CD4-positive, alpha-beta T cell treated with Interferon alpha-2 for 1 hour (primary cell): ENCODE measurements at regions not wholly inside any gene's neighbourhood (a gene's known extent, or its start where the extent isn't known, plus 50 kb on each side); places are given as distances from the start of the nearest gene placed in this dataset.
A peak's percentile ranks its signal among the peaks of the same experiment; 100 is the strongest.

Experiments
- DNase-seq, 2 donors: peaks; one replicate each; pipeline ENCODE4 v3.0.0-alpha.2; 2020 to 2022

DNA sequence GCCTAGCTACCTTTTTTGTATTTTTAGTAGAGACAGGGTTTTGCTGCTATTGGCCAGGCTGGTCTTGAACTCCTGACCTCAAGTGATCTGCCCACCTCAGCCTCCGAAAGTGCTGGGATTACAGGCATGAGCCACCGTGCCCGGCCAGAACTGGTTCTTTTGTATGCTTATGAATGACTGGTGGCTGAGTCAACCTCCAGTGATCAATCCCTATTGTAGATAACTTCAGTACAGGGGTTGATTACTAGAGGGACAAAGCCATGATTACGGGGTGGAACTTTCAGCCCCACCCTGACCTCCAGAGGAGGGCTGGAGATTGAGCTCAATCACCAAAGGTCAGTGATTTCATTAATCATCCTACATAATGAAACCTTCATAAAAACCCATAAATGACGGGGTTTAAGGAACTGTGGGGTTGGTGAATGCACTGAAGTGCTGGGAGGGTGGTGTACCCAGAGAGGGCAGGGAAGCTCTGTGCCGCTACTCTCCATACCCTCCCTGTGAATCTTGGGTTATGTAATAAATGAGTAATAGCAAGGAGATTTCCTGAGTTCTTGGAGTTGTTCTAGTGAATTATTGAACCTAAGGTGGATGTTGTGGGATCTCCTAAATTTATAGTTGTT, 281.8 kb upstream of the CXCR4 start:
- DNase-seq, result no peak

DNA sequence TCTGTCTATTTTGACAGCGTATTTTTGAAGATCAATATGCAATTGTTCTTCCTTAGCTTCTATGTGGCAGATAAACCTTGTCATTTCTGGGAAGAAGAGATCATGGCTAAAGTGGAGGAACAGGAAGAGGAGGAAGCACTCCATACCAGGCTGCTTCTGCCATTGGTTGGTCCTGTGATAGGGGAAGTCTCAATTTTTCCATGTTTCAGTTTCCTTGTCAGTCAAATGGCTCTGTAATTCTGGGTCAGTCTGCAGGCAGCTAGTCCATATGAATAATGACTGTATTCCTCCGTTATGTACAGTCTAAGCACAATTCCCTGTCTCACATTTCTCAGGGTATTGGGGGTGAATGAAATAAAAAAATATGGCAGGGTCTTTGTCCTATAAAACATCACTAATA, 277.6 kb upstream of the CXCR4 start:
- no peak for DNase-seq

DNA sequence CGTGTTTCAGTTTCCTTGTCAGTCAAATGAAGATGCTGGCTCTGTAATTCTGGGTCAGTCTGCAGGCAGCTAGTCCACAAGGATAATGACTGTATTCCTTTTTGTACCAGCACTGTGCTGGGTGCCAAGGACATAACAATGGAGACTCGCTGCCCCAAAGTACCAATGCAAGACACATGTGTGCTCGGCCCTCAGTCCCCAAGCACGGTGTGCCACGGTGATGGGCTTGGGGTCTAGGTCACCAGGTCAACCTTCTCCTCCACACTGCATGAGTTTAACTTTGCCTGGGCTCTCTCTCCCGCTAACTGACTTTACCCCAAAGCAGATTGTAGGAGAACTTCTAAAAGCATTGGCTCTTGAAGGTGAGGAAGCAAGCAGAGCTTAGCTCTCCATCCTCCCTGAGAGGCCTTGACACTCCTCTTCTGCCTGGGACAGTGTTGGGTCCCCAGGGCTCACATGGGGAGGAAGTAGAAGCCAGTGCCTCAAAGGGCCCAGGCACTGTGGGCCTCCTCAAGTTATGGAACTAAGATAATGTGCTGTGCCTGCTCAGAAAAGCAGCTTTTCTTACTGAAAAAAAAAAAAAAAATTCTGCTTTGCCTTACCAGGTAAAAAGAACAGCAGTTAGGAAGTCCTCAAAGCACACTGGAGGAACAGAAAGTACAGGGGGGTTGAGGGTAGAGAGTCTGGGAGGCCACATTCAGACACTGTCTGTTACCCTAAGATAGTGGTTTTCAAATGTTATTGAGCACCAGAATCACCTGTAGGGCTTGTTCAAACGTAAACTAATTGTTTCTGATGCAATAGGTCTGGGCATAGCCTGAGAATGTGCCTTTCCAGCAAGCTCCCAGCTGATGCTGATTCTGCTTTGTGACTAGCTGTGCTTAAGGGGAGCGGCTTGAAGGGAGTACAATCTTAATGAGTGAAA, 276.4 kb upstream of the CXCR4 start:
- DNase-seq, result no peak

DNA sequence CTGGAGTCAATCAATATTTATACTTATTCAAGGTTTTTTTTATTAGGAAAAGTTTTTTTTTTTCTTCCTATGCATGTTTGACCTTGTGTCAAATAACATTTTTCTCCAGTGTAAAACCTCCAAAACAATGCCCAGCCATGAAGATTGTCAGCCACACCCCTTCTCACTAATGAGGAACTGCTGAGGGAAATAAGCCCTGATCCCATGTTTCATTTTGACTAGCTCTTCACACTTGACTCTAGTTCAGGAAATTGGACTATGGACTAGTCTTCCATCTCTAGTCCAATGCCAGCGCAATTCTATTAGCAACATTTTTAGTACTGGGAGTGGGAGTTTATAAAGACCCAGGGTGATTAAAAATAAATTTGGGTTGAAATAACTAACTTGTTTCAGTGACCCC, 275.6 kb upstream of the CXCR4 start:
- no peak for DNase-seq

DNA sequence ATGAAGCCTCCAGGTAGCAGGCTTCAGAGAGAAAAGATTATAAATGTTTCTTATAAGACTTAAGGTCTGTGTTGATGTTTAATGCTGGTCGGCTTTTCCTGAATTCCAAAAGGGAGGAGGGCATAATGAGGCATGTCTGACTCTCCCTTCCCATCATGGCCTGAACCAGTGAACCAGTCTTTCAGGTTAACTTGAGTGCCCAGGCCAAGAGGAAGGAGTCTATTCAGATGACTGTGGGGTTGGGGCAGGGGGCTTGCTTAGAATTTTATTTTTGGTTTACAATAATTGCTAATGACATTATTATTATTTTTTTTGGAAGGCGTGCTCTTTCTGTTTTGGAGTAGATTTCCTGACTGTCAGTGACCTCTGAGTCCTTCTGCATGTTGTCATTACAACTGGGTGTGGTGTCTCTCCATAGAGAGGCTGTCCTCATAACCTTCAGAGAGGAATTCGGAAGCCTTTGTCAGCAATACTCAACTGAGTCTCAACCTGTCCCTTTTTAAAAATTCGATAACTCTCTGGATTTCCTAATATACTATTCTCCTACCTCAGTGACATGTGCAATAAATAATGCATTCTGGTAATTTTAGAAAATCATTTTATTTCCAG, 275.1 kb upstream of the CXCR4 start:
- DNase-seq, result no peak

DNA sequence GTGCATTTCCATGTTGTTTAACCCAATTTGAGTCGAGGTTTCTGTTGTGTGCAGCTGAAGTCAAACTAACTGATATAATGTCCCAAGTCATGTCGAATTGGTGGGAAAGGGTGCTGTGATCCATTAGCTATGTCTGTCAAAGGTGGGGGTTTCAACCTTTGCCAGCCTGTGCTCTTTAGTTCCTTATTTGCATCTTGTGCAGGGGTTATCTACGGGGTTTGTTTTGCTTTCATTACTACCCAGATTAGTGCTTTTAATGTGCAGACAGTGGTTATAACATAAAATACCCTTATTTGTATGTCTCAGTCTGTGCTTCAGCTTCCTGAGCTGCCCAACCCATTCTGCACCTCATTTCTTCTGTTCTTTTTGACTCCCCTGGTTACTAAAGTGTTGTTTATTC, 271.9 kb upstream of the CXCR4 start:
- peak in 1 of 2 donors; percentile 7 for DNase-seq

DNA sequence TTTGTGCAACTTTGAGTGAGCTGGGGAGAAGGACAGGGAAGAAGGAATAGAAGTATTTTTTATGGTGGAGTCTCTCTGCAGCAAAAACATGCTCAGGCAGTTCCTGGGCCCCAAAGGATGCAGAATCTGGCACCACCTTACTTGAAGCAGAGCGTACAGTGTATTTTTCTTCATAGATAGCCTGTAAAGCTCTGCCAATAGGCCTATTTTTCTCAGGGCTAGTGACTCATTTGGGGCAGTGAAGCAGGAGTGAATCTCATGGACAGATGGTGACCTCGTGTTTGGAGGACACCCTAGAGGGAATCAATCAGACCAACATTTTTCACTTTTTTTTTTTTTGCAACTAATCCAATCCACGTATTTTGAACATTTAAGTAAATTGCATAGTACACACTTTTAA, 268.1 kb upstream of the CXCR4 start:
- DNase-seq, result no peak

DNA sequence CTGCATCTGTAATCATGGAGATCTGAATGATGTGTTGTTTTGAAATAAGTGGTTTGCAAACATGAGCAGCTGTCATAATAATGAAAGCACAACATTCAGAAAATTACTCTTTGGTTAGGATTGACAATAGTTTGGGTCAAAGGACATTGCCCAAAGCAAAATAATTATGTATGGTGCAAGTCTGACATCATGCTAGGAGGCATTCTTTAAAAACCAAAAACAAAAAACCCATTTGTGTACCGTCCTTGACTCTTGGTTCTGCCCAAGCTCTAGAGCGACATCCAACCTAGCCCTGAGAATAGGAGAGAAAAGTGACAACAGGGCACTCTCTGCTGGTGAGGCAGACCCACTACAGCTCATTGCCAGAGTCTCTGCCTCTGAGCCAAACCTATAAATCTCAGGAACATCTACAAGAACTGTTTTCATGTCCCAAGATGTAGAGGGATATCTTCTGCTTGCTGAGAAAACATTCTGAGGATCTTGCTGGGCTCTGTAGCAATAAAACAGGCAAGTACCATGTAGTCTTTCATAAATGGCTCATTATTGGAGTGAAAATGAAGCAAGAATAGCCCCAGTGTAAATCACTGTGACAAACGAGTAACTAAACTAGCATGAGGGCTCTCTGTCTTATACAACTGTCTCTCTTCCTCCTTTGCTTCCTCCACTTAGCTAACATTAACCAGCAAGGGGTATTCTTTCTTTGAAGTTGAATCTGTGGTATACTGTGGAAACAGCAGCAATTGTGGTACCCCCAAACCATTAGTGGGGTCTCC, 266.8 kb upstream of the CXCR4 start:
- peak; percentile 64 to 76 for DNase-seq

DNA sequence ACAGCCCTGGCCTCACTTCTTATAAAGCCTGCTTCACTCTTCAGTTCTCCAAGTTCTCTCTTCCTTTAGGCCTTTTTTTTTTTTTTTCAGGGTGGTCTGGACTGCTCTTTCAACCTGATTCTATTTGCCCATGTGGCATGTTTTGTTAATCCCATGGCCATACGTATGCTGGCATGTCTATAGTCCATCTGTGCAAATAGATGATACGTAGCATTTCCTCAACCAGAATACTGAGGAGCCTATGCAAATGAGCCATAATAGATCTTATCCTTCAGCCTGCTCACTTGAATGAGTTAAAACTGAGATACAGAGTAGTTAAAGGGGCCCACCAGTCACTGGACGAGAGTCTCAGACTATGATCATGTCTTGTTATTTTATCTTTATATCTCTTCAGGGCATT, 265.2 kb upstream of the CXCR4 start:
- no peak for DNase-seq

DNA sequence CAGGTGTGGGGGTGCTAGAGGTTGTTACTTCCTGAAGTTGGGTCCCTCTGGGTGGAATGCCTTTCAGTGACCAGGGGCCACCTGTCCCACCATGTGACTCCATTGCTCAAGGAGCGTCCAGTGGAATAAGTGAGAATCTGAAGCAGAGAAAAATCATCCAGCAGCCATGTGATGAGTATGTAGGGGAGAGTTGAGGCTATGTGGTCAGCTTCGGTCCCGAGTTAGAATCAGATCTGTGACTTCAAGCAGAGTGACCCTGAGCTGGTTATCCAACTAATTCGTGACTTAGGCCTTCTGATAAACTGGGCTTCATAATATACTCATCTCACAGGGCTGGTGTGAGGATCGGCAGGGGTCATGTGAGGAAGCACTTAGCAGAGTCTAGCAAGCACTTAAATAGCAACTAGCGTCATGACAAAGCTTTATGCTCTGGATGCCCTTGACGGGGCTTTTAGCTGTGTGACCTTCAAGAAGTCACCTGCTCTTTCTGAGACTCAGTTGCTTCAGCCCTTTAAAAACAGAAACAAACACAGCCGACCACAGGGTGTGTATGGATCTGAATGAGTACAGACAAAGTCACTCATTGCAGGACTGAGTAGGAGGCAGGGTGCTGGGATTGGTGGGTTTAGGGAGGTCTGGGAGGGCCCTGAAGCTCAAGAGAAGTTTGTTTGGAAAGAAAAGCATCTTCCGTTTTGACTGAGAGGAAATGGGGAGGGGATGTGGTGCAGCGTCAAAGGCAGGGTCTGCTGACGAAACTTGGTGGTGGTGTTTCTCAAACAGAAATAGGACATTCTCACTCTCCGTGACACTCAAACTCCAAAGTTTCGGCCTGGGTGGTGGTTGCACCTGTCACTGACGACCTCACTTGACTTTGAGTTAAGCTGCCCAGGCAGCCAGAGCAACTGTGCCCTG, 264.0 kb upstream of the CXCR4 start:
- peak; percentile 75 to 79 for DNase-seq

DNA sequence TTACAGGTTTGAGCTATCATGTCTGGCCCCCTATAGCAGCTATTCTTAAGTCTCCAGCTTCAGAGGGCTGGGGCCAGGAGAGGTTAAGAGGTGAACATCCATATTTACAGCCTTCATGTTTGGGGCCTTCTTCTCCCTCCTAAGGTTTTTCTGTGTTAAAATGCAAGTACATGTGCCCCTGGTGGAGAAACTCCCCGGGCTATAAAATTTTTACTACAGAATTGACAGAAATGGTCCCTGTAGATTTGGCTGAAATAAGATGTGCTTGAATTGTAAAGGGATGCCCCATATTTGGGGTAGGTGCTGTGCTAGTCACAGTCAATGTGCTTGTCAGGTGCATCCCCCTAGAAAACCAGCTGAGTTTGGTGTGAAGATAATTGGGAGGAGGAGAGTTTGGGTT, 263.3 kb upstream of the CXCR4 start:
- DNase-seq, result no peak

DNA sequence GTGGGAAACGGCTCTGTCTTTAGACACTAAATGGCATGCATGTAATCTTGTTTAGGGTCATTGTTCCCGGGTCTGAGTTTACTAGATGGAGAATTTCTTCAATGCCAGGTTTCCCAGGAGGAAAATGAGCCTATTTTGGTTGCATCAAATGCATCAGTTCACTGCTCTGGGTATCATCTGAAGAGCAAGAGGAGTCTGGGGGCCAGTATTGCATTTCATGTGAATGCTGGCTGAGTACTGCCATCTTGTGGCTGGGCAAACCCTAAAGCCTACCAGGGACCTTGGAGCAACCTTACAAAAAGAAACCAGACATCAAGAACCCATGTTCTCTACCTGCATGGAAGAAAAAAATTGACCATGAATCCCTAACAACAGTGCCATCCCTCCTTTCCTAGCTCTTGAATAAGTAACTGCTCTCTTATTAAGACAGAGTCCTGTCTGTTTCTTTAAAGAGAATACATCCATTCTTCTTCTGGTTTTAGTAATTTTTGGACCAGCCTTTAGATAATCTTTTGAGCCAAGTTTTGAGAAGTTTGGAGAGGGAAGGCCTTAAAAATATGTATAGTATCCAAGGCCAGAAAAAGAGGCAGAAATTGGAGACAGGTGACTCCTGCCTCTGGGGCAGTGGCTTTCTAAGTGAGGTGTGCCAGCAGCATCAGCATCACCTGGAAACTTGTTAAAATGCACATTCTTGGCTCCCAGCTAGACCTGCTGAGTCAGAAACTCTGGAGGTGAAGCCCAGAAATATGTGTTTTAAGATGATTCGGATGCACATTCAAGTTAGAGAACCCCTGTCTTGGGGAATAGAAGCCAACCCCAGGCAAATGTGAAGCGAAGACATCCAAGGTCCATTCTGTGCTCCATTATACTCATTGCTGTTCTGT, 261.0 kb upstream of the CXCR4 start:
- peak; percentile 77 to 81 for DNase-seq

DNA sequence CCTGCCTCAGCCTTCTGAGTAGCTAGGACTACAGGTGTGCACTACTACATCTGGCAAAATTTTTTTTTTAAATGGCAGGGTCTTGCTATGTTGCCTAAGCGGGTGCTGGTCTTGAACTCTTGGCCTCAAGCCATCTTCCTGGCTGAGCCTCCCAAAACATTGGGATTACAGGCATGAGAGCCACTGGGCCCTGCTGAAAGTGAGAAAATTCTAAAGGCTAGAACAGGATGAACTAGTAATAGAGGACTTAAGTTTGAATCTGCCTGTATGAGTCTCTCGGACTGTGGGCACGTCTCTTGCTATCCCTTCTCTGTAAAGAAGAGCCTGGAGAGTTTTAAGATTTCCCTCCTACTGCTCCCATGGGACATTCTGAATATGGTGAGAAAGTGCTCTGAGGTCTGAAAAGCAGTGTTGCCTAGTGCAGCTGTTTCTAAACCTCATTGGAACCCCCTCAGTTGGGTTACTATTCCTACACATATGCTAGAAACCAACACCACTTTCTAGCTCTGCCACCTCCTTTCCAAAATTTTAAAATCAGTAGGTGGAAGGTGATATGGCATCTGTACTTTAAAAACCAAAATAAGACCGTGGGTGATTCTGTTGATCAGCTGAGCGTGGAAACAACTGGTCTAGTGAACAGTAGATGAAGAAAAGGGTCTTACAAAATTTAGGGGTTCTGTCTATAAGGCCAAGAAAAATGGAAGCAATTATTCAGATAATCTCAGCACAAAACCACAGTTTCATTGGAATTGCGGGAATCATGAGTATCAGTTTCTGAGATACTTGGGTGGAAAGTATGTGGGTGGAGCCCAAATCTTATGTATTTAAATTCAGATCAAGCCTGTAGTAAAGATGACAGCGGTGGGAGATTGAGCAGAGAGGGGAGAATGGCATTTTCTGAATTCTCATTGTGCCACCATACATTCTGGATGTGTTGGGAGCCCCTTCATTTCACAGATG, 259.8 kb upstream of the CXCR4 start:
- DNase-seq, result no peak

DNA sequence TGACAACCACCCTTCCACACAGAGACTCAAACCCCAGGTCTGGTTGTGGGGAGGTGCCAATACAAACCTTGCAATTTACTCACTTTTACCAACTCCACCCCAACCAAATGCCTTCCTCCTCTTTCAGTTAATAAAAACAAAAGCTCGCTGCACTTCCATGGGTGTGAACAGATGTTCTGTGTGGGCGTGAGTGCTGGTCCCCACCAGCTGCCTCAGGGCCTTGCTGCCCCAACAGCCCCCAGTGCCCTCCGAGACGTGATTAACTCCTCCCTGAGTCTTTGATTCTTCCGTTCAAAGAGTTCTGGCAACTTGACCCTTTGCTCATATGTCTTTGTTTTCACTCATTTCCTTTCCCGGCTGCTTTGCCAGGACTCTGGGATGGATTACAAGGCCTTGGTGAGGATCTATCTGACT, 258.9 kb upstream of the CXCR4 start:
- no peak for DNase-seq

DNA sequence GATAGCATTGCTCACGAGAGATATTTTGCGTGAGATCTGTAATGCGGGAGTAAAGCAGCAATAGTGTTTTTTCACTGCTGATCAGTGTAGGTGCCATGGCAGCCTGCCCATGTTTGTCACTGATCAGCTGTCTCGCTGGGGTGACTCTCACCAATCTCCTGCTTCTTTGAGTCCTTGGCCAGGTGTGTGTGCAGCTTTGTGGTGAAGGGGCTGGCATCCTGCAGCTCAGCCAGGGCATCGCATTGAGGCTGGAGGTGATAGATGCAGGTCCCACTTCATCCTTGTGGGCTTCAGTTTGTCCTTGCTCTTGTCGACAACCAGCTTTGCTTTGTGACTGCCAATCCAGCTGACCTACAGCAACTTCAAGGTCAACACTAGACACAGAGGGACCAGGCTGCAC, 258.3 kb upstream of the CXCR4 start:
- DNase-seq, result no peak

DNA sequence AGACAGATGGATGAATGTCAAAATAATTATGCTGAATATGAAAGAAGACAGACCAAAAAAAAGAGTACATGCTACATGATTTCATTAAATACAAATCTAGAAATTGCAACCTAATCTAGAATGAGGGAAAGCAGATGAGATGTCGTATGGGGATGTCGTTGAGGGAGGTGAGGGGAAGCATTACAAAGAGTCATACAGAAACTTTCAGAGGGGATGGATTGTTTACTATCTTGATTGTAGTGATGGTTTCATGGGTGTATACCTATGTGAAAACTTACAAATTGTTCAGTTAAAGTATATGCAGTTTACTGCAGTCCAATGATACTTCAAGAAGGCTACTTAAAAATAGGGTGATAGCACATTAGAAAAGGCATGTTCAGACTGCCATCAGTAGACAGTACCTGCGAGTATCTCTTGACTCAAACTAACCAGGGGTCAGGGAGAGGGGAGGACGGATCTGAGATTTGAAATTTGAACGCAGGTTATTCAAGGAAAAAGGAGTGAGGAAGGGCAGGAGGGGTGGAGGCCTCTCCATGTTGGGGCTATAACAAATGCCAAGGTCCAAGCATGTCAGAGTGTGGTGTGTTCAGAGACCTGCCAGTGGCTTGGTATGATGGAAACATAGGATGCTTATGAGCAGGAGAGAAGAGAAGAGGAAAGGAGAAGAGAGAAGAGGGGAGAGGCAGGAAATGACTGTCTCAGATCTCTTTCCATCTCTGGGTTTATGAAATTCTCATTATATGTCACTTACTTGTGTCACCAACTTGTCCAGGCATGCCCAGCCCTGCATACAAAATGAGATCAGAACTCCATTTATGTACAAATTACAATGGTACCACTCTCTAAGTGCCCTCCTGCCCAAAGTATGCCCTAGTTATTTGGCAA, 257.3 kb upstream of the CXCR4 start:
- no peak for DNase-seq

DNA sequence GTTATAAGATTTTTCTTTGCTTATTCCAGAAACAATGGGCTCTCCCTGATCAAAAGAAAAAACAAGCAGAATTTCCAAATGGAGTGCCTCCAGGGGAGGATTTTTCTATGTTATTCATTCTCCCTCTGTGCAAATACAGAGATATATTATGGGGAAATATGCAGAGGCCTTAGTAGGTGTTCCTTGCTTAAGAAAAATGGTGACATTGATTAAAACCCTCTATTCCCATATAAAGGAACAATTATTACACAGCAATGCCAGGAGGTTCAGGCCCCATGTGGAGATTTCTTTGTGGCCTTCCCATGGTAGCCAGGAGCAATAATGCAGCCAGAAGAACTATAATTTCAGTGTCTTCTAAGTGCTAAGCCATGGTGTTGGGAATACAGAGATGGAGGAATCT, 255.9 kb upstream of the CXCR4 start:
- DNase-seq, result no peak

DNA sequence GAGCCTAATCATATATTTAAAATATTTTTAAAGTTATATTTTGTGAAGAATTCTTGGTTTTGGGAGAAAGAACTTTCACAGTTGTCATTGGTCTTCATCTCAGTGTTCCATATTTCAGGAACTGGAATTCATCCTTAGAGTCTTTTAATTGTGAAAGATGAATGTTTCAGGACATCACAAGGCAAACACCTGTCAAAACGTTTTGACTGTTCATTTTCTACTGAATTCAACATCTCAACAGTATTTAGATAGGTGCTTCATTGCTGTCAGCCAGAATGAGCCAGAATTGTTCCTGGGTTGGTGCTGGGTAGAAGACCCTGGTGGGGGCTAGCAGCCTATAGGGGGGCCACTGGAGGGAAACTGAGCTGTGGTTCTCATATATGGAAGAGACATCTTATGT, 255.1 kb upstream of the CXCR4 start:
- no peak for DNase-seq

DNA sequence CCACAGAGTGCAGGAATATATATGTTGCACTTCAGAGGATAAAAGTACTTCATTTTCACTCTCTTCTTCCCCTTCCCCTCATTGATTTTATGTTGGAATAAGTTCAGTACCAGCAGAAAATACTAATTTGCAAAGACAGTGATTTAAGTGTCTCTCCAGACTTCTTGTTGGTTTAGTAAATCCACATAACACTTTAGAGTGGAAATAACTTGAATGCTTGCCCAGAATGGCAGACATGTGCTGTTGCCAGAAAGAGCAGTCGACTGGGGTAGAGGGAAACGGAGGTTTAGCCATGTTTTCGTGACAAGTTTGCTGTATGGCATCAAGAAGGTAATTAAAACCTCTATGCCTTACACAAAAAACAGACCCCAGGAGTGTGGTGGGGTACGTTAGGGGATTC, 246.0 kb upstream of the CXCR4 start:
- no peak for DNase-seq
